HS-5 (cell line): ENCODE measurements at regions not wholly inside any gene's neighbourhood (a gene's known extent, or its start where the extent isn't known, plus 50 kb on each side); places are given as distances from the start of the nearest gene placed in this dataset.
"Not testable (repeated sequence)": the region's sequence is repeated elsewhere in the genome, so short reads cannot be mapped to it uniquely, and the experiment has no call there.

Source experiments
- DNase-seq: peaks from one replicate; pipeline ENCODE4 v3.0.0-alpha.2; 2012; ENCODE audit warnings: low read depth

DNA sequence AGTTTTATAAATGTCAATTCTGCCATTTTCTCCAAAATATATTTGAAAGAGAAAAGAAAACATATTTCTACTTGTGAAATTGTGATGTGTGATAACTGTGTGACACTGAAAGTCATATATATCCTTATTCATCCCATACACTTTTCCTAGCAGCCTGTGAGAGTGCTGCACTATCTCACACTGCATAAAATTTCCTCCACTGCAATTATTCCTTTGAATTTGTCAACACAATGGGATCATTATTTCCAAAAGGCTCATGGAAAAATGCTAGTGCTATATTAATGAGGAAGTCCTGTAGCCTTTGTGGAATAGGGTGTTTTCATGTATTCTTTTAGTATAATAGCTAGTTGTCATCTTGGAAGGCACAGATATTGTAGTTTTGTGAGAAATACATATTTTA lies 504.1 kb downstream of the RPL10L start:
- DNase-seq, result no peak

DNA sequence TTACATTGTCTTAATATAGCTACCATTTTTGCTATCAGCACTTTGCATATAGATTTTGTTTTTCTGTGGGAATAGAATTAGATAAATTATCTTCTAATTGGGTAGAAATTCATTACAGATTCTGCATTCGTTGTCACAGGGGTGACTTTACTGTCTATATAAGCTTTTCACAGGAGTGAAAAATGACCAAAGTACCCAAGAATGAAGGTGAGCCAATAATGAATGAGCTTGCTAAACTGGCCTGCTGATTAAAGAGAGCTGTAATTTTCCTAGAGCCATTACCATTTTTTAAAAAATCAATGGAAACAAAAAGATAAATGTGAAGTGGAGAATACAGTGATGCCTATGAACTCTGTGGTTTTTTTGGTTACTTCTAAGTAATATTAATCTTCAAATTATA lies 504.6 kb downstream of the RPL10L start:
- DNase-seq, result no peak

DNA sequence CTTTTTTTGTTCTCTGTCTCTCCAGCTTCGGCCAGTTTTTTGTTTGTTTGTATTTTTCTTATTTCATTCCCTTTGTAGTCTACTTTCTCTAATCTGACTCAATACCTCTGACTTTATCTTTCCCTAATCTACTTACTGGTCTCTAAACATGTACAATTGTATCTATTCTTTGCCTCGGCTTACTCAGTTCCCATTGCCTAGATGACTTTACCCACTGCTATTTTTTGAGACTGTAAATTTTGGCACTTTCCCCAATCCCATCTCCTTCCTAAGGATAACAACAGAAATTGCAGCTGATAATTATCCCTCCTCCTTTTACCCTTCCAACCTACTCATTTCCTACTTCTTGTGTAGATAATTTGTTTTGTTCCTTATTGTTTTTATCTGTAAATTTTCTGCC lies 511.1 kb downstream of the RPL10L start:
- DNase-seq, result no peak

DNA sequence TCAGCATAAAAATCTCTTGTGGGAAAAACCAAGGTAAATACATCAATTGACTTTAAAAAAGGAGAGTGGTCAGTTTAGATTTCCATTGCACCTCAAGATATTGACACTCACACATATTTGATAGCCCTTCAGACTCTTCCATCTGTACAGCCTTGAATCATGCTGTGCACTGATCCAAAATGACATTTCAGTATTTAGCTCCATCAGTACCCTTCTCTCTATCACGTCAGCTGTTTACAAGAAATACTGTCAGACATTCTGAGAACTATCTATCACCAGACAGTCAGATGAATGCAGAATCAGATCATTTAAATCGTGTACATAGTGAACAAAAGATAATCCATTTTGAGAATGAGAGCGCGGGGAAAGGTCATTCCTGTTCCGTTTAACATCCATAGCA lies 511.9 kb downstream of the RPL10L start:
- DNase-seq, result no peak

DNA sequence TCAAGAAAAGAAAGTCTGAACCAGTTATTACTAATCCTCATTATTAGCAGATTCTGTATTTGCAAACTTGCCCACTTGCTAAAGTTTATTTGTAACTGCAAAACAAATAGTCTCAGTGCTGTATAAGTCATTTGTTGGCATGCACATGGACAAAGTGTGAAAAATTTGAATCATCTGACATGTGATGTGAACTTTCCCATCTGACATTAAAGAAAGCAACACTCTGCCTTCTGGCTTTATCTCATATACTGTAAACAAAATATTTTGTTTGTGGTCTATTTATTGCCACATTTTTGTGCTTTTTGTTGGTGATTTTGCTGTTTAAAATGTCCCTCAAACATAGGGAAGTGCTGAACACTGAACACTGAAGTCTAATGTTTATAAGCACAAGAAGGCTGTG lies 513.8 kb downstream of the RPL10L start:
- peak; percentile 4 for DNase-seq

DNA sequence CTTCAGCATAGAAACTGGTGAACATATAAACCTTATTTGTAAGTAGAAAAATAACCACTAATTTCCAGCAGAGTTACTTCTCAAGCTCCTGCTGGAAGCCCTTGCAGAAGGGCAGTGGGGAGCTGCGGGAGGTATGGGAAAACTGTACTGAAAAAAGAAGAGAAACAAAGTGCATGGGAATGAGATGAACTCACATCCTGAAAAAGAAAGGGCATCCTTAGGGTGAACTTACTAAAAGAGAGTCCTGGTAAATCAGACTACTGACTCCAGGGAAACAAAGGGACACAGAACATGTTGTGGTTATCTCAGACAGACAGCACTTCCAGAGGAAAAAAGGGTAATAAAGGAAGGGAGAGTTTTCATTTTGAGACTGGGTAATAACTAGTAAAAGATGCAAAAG lies 515.1 kb downstream of the RPL10L start:
- DNase-seq, result no peak

DNA sequence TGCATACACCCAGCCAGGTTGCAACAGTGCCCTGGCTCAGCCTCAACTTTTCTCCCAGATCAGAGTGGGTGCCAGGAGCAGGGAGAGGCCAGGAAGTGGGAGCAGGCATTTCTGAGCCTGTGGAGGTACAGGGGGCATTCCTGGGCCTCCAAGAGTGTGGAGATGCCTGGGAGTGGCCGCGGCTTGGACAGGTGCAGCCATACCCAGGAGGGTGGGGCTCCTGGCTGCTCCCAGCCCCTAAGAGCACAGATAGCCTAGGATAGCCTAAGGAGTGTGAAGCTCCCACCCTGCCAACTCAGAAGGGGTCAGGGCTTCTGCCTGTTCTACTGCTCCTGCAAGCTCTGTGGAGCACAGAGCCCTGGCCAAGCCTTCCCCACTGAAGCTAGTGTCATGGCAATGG lies 543.4 kb downstream of the RPL10L start:
- DNase-seq, result no peak

DNA sequence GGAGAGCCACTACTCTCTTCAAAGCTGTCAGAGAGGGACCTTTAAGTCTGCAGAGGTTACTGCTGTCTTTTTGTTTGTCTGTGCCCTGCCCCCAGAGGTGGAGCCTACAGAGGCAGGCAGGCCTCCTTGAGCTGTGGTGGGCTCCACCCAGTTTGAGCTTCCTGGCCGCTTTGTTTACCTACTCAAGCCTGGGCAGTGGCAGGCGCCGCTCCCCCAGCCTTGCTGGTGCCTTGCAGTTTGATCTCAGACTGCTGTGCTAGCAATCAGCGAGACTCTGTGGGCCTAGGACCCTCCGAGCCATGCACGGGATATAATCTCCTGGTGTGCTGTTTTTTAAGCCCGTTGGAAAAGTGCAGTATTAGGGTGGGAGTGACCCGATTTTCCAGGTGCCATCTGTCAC lies 550.7 kb downstream of the RPL10L start:
- DNase-seq, result not testable (repeated sequence)

DNA sequence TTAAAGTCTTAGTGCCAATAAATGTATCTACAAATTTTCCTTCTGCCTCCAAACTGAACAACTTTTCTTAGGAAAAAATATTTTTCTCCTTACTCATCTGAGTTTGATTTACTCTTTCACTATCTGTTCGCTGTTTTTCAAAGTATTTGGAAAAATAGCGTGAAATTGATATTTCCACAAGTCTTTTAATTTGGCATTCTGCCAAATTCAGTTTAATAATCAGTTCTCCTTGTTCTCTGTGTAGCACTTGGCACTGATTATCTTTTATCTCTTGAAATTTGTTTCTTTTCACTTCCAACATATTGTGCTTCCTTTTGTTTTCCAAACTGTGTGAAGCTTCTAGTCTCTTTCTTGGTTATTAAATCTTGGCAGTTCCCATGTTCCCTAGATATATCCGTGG lies 559.8 kb downstream of the RPL10L start:
- no peak for DNase-seq

DNA sequence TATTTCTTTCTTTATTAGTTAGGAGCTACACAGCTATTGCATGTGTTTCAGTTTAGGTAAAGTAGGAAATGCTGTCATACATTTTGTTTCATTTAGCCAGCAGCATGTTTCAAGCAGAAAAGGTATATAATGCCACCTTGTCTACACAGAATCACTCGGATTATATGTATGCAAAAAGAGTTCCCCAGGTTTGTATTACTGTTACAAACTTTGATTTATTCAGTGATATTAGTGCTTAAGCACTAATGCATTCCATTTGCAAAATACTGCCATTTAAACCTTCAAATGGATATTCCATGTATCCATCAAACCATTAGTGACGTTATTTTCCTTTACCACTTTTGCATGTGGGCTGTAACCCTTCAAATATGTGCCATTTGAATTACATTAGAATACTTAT lies 564.0 kb downstream of the RPL10L start:
- DNase-seq, result no peak

DNA sequence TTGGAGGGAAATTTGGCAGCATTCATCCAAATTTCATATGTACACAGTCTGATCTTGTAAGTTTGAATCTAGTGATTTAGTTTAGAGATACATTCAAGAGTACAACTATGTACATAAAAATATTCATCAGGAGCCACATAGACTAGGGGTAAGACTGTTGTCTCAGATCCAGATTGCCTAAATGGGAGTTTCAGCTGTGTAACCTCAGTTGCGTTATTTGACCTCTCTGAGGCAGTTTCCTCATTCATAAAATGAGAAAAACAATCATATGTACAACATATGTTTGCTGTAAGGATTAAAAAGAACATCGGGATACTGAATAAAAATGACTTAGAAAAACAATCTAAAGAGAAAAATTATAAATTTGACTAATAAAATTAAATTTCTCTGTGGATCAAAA lies 577.5 kb downstream of the RPL10L start:
- DNase-seq, result no peak

DNA sequence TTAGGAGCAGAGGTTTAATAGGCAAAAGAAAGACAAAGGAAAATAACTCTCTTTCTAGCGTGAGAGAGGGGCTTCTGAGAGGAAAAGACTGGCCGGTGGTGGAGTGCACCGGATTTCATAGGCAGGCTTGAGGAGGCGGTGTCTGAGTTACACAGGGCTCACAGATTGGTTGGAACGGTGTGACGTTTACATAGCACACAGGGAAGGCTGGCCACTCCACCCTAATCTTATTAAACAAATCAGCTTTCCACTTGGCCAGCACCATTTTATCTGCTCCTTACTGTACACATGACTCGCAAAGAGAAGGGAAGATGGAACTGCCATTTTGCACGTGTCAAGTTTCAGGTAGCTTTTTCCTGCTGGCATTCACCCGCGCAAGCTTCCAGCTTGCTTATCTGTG lies 587.7 kb downstream of the RPL10L start:
- DNase-seq, result no peak

DNA sequence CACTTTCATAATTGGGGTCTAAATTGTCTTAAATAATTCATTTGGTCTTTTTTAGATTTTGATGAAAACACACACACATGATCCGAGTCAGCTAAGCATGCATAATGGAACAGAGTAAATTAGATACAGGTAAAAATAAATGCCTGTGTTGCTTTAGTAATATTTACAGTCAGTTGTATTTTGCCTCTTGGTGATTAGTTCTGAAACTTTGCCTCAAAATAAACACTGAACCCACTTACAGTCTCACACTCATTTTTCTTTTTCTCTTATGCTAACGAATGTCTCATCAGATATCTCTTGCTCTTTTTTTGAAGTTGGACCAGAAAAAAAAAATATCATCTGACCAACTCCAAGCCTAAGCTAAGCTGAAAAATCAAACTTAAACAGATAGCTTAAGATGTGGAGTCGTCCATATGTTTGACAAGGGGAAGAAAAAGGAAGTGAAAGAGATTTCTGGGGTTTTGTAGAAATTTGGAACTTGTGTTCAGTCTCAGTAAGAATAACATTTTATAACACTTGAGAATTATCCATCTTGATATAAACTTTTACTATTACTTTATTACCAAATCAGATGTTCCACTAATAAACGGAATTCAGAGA lies 592.5 kb downstream of the RPL10L start:
- DNase-seq, result no peak

DNA sequence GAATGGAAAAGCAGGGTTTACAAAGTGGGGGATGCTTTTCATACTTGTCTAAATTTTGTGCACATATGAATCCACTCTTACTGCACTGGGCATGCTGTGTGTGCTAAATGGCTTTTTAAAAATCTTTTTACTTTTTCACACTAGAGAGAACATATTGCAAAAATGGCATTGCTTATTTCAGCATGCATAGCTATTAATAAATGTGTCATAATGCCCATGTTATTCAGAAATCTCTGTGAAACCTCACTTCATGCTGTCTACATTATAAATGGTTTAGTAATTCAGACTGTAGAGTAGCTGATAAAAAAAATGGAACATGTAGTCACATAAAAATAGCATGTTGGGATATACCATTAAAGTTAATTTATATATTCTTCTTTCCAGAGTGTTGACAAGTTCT lies 593.8 kb downstream of the RPL10L start:
- no peak for DNase-seq

DNA sequence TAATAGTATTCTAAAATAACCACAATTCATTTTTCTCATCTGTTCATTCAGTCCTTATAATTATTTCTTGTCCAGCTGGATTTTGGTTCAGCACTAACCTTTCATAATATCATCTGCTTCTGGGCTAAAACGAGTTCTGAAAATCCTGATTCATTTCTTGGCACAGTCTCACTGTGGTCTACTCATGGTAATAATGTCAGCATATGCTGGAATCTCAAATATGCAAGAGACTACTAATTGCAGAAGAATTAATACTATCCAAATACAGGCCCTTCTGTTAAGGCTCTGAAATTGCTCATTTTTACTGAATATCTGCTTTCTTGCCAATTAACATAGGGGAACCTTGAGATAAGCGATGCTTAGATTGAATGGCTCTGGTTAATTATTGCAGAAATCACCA lies 597.1 kb downstream of the RPL10L start:
- peak; percentile 88 for DNase-seq

DNA sequence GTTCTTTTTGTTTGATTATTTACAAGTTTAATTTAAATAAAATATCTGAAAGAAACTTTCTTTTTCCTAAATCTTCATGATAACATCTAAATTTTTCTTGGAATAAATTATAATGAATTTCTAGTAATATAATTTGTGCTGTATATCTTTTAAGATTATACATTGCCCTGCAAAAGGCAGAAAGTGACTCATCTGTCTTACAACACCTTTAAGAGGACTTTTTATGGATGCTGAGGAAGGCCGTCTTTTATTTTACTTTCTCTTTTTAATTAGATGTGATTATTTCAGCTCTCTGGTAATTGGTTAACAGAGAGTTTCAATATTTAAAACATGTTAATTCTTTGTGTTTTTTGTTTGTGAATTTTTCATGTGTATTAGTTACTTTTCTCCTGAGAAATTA lies 598.4 kb downstream of the RPL10L start:
- DNase-seq, result no peak

DNA sequence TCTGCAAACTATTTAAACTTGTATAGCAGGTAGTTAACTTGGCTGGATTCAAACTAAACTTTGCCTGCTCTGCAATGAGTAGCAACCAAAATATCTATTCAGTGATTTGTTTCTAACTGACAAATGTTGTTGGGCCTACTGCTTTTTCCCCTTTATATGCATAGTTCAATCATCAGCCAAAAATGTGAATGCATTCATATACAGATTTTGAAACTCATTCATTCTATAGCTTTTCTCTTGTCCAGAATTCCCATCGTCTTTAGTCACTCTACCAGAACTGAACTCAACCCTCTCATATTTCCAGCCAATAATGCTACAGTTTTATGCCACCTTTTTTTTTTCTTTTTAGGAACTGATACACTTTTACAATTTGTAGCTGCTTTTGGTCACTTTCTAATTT lies 599.8 kb downstream of the RPL10L start:
- peak; percentile 63 for DNase-seq

DNA sequence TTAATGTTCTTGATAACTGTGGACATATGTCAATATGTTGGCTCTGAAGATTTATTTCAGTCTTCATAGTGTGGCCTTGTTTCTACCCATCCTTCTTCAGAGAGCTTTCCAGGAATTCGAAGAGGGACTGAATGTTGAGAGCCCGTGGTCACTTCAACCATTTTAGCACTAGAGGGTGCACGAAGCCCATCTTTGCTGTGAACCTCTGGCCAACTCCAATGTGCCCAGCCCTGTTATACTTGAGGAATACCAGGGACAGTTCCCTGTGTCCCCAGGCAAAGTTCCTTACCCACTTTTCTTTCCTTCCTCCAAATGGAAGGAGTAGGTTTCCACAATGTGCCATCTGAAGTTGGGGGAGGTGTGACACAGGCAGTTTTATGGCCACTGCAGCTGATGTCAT lies 603.5 kb downstream of the RPL10L start:
- DNase-seq, result peak; percentile 66

DNA sequence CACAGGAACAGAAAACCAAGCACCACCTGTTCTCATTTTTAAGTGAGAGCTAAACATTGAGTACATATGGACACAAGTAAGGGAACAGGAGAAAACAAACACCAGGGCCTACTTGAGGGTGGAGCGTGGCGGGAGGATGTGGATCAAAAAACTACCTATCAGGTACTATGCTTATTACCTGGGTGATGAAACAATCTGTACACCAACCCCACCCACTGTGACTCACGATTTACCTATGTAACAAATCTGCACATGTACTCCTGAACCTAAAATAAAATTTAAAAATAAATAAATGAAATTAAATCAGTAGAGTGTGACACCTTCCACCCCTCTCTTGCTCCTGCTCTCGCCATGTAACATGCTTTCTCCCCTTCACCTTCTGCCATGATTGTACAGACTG lies 615.5 kb downstream of the RPL10L start:
- DNase-seq, result no peak

DNA sequence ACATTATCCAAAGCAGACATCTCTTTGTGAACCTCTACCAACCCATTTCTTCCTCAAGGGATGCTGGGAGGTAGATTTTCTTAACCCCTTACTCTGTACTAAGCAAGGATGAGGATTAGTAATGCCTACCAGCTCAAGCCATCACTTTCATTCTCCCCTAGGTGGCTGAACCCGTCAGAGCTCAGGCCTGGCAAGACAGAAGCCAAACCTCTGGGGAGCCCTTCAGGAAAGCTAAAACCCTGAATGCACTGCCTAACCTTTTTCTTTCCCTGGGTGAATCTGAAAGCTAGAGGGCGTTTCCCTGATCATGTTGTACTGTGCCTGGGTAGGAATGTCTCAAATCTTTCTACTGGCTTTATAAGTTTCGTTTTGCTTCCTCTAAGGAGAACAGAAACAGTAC lies 617.3 kb downstream of the RPL10L start:
- DNase-seq, result no peak

DNA sequence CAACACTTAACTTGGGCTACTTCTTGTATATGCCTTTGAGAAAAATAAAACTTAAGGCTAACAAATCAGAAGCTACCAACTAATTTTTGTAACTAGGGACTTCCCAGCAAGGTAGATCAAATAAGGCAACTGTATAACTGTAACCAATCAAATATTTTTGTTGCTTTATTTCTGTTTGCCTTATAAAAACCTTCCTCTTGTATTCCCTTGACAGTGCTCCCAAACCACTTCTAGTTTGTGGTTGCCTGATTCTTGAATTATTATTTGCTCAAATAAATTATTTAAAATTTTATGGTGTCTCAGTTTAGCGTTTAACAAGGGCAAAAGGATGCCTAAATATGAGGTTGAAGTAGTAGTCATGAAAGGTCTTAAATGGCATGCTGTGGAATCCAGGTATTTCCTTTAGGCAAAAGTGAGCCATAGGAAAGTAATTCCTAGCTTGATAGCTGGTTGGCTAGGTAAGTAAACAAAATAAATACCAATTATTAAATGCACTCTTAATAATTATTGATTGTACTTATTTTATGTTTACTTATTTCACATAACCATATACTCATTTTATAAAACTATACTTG lies 632.6 kb downstream of the RPL10L start:
- no peak for DNase-seq

DNA sequence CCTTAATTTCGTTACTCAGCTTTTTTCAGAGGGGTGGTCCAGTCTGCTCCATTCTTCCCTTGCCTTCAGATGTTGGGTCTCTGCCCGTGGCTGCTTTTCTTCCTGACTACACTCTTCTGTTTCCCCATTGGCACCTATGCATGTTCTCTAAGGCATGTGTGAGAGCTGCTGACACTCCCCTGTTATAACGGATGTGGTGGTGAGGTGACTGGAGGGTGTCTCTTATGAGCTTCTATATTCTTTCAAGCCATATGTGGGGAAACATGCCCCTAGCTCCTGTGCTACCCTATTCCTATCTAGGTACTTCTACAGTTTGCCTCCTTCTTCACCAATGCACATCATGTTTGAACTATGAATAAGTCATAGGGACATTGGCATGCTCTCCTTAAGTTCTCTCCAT lies 643.2 kb downstream of the RPL10L start:
- no peak for DNase-seq

DNA sequence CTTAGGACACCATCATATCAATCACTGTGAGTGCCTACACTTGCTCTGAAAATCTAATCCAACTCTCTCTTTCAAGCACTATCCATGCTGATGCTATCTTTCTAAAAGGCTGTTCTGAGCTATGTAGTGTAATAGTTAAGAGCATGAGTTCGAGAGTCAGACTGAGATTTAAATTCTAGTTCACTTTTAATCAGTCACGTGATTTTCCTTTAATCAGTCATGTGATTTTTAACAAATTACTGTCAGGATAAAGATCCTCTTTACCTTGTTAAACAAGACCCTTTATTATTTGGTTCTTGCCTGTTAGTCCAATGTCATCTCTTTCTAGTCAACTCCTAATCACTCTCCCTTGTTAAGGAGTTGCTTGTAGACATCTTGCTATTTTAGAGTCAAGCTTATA lies 653.0 kb downstream of the RPL10L start:
- DNase-seq, result no peak

DNA sequence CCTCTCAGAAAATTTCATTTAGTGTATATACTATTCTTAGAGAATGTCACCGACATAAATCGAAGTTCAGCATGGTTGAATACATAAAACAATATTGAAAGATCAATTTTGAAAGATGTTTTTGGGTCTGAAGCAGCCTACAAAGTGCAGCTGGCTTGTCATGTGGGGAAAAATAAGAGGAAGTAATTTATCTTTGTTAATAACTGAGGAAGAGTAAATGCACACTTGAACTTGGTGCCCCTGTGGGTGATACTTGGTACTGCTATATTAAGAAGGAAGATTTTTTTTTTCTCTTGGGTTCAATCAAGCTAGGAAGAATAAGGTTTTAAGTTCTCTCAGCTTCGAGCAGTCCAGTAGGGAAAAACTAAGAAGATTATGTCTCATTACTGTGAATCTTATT lies 661.3 kb downstream of the RPL10L start:
- no peak for DNase-seq

DNA sequence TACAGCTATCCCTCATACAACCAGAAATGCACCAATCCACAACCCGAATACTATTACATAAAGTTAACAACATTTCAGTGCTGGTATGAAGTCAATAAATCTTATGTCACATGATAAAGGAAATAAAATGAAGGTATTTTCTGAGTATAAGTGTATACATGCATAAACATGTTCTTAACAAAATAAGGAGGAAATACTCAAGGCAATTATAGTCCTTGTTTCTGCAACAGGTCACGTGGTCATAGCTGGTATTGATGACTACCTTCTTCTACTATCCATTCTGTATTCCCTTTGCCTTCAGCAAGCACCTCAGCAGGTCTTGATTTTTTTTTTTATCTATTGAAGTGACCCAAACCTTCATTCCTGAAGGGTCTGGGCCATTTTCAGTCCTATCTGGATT lies 675.6 kb downstream of the RPL10L start:
- DNase-seq, result no peak
